Tongue (tissue), 1 donor: ENCODE measurements at regions not wholly inside any gene's neighbourhood (a gene's known extent, or its start where the extent isn't known, plus 50 kb on each side); places are given as distances from the start of the nearest gene placed in this dataset.
"Not testable (repeated sequence)": the region's sequence is repeated elsewhere in the genome, so short reads cannot be mapped to it uniquely, and the experiment has no call there.

Experiments used
- DNase-seq: peaks from one replicate; pipeline ENCODE4 v3.0.0-alpha.2; 2015

GRCh38 chrY:7806592-7807515 is 895.3 kb upstream of the AMELY start:
- no peak for DNase-seq

- DNase-seq = no peak
Observed at GRCh38 chrY:7805624-7806023, 894.1 kb upstream of the AMELY start.

DNA sequence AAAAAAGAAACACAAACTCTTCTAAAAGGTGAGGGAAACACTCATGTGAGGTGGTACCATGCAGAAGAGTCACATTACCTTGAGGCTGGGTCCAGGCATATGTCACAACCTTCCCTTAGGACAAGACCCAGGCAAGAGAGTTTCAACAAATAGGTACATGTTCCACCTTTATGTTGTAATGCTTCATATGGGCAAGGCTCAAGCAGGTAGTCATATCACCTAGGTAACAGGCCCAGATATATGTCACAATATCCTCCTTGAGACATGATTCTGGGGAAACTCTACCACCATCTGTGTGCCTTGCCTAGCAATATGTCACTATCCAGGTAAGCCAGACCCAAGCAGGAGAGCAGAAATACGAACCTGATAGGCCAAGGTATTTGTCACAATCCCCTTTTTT is 892.2 kb upstream of the AMELY start:
- no peak for DNase-seq

GRCh38 chrY:7796128-7796527 is 884.6 kb upstream of the AMELY start:
- no peak for DNase-seq

GRCh38 chrY:7794441-7794840 is 882.9 kb upstream of the AMELY start:
- no peak for DNase-seq

DNA sequence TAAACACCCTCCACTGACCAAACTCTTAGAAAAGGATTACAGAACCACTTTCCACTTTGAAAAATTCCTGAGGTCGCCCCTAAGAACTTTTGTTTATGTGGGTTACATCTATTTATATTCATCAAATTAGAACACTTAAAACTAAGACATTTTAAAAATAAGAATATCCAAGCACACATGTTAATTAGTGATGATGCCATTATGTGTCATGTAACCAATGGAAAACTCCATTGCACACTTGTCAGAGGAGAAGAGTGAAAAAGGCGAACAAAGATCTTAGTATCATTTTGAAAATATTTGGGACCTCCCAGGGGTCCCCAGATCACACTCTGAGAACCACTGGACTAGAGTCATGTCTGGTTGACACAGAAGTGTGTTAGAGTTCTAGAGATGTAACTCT is 882.4 kb upstream of the AMELY start:
- no peak for DNase-seq

DNA sequence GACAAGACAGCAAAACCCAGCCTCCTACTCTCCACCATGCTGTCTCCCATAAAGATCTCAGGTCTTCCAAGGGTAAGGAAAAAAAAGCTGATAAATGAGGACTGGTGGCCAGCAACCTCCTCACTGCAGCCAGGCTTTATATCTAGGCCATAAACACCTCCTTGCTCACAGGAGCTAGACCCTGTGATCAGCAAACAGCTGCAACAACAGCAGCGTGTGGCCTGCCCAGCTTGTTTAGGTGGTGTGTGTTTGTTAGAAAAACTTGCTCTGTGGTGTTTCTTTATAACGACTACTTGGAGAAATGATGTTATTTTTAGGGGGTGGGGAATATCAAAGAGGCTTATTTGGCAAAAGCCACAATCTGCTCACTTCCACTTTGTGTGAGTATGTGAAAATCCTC is 880.9 kb upstream of the AMELY start:
- no peak for DNase-seq

DNA sequence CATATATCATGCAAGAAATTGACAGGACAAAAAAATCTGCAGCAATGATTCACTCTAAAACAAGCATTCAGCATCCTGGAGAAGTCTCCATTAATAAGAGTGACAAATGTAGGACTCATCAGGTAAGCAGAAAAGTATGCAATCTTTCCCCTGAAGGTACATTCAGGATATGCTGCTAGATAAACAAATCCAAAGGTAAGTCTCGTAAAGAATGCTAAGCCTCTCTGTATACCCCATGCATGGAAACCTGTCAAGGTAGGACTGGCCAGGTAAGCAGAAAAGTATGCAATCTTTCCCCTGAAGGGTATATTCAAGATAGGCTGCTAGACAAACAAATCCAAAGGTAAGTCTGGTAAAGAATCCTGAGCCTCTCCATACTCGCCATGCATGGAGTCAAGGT is 869.9 kb upstream of the AMELY start:
- DNase-seq = no peak

GRCh38 chrY:7775436-7775835 is 863.9 kb upstream of the AMELY start:
- not testable (repeated sequence) for DNase-seq

GRCh38 chrY:7771771-7772170 is 860.2 kb upstream of the AMELY start:
- DNase-seq = no peak

GRCh38 chrY:7769790-7770375 is 858.3 kb upstream of the AMELY start:
- DNase-seq = peak; percentile 2

- DNase-seq = no peak
Observed at GRCh38 chrY:7768901-7769300, 857.3 kb upstream of the AMELY start.

DNA sequence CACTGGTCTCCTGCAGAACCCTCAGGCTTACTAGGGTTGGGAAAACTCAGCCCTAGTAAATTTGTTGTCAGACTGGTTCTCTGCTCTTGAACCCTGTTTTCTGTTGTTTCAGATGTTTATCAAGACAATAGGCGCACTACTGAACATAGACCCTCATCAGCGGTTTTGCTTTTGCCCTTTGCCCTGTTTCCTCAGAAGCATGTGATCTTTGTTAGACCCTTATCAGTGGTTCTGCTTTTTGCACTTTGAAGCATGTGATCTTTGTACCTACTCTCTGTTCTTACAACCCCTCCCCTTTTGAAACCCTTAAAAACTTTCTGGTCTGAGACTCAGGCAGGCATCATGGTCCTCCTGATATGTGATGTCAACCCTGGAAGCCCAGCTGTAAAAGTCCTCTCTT is 842.2 kb upstream of the AMELY start:
- no peak for DNase-seq

DNA sequence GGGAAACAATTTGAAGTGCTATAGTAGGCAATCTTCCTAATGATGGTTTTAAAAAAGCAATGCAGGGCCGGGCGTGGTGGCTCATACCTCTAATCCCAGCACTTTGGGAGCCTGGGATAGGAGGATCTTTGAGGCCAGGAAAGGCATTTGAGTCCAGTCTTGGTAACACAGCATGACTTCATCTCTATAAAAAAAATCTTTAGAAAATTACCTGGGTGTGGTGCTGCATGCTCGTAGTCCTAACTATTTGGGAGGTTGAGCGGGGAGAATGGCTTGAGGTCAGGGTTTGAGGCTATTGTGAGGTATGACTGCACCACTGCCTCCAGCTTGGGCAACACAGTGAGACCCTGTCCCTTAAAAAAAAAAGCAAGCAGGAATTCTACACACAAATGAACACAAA is 835.2 kb upstream of the AMELY start:
- DNase-seq = no peak

GRCh38 chrY:7745581-7745901 is 834.0 kb upstream of the AMELY start:
- DNase-seq = no peak

GRCh38 chrY:7744691-7745580 is 833.4 kb upstream of the AMELY start:
- peak; percentile 22 for DNase-seq

- DNase-seq = no peak
Observed at GRCh38 chrY:7736847-7737365, 825.4 kb upstream of the AMELY start.

- DNase-seq = no peak
Observed at GRCh38 chrY:7731651-7732050, 820.1 kb upstream of the AMELY start.

DNA sequence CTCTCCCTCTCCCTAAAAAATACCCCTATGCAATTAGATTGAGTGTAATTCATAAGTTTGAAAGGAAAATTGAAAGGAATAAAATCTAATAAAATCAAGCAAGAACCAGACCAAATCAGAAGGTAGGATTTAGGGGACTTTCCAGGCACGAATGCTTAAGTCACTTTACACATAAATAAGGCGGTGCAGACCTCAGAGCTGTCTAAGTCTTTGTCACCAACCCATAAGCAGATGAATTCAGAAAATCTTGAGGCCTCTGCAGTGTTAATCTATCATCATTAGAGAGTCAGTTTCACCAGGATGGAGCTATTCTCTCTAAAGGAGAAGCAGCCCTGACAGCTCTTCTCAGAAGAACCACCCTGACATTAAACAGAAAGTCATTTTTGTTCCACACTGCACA is 819.1 kb upstream of the AMELY start:
- DNase-seq = no peak

GRCh38 chrY:7730071-7730470 is 818.5 kb upstream of the AMELY start:
- no peak for DNase-seq

GRCh38 chrY:7729318-7730011 is 817.9 kb upstream of the AMELY start:
- peak; percentile 57 for DNase-seq

- DNase-seq = peak; percentile 38
Observed at GRCh38 chrY:7728935-7729317, 817.4 kb upstream of the AMELY start.
